ENCODE measurements at regions not wholly inside any gene's neighbourhood (a gene's known extent, or its start where the extent isn't known, plus 50 kb on each side); places are given as distances from the start of the nearest gene placed in this dataset.
"Not testable (repeated sequence)": the region's sequence is repeated elsewhere in the genome, so short reads cannot be mapped to it uniquely, and the experiment has no call there.

DNA sequence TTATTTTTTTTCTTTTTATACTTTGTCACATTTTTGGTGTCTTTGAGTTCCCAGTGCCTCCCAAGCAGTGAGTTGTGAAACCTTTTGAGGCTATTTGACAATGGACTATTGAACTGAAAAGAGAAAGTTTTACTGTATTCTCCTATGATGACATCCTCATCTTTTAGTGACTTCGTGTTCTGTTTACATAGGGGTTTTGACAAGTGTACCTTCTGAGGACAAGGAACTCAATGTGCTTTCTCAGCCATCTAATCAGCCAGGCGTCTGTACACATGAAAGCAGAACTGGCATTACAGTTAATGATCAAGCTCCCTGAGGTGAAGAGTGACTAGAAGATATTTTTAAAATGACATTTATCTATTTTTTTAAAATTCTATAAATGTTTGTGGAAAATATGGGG lies 175.5 kb downstream of the ANXA1 start:
- no peaks in the 10 kb centered on the region for H3K36me3 Mint-ChIP-seq
- no peak for DNase-seq (ENCODE audit: low spot score in 2 of 2, unreplicated experiment in 2 of 2)
- TF ChIP-seq, protein P1, sequence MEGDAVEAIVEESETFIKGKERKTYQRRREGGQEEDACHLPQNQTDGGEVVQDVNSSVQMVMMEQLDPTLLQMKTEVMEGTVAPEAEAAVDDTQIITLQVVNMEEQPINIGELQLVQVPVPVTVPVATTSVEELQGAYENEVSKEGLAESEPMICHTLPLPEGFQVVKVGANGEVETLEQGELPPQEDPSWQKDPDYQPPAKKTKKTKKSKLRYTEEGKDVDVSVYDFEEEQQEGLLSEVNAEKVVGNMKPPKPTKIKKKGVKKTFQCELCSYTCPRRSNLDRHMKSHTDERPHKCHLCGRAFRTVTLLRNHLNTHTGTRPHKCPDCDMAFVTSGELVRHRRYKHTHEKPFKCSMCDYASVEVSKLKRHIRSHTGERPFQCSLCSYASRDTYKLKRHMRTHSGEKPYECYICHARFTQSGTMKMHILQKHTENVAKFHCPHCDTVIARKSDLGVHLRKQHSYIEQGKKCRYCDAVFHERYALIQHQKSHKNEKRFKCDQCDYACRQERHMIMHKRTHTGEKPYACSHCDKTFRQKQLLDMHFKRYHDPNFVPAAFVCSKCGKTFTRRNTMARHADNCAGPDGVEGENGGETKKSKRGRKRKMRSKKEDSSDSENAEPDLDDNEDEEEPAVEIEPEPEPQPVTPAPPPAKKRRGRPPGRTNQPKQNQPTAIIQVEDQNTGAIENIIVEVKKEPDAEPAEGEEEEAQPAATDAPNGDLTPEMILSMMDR (IDR thresholded peaks at IDR 0.05; ENCODE audit: unreplicated experiment): no peak
- no peaks in the 10 kb centered on the region for H3K4me1 Mint-ChIP-seq
- H3K27me3 Mint-ChIP-seq (ENCODE audit: low read depth): no peaks in the 10 kb centered on the region
- H3K4me3 Mint-ChIP-seq: no peak overlapping the region
- peaks cover 7% of the 10 kb centered on the region for H3K9me3 Mint-ChIP-seq
- H3K27ac Mint-ChIP-seq: no peak overlapping the region

DNA sequence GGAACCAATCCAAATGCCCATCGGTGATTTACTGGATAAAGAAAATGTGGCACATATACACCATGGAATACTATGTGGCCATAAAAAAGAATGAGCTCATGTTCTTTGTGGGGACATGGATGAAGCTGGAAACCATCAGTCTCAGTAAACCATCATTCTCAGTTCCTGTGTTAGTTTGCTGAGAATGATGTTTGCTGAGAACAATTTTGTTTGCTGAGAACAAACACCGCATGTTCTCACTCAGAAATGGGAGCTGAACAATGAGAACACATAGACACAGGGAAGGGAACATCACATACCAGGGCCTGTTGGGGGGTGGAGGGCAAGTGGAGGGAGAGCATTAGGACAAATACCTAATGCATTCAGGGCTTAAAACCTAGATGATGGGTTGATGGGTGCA lies 185.5 kb downstream of the ANXA1 start:
- H3K4me3 Mint-ChIP-seq; H3K27ac Mint-ChIP-seq; H3K36me3 Mint-ChIP-seq; H3K27me3 Mint-ChIP-seq (ENCODE audit: low read depth); H3K4me1 Mint-ChIP-seq; H3K9me3 Mint-ChIP-seq; DNase-seq (ENCODE audit: low spot score in 2 of 2, unreplicated experiment in 2 of 2): not testable (repeated sequence)

- Mint-ChIP-seq H3K36me3 (no peaks in the 10 kb centered on the region), H3K9me3 (no peaks in the 10 kb centered on the region), H3K4me1 (no peaks in the 10 kb centered on the region), H3K4me3 (no peak overlapping the region), H3K27ac (no peak overlapping the region), H3K27me3 (ENCODE audit: low read depth) (peaks cover 12% of the 10 kb centered on the region)
- no peak for DNase-seq (ENCODE audit: low spot score in 2 of 2, unreplicated experiment in 2 of 2)
- TF ChIP-seq, protein P1 (IDR thresholded peaks at IDR 0.05; ENCODE audit: unreplicated experiment): no peak
These were observed 192.4 kb downstream of the ANXA1 start for GRCh38 chr9:73344060-73344459.

DNA sequence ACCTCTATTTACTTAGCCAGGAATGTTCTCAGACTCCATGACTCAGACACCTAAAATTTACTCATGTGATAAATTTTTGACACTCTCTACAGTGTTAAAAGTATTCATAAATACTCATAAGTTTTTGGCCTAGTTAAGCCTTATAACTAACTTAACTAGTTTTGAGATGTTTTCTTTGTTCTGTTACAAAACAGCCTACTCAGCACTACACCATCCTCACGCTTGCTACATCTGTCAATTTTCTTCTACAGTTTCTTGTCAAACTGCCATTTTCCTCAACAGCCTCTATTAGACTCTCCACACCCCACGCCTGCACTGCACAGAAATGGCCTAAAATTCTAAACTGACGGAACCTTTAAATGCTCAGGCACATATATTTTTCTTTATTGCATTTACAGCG lies 195.5 kb downstream of the ANXA1 start:
- H3K4me1 Mint-ChIP-seq: no peaks in the 10 kb centered on the region
- TF ChIP-seq, protein P1 (IDR thresholded peaks at IDR 0.05; ENCODE audit: unreplicated experiment): no peak
- no peak overlapping the region for H3K27ac Mint-ChIP-seq
- peaks cover 12% of the 10 kb centered on the region for H3K27me3 Mint-ChIP-seq (ENCODE audit: low read depth)
- no peaks in the 10 kb centered on the region for H3K36me3 Mint-ChIP-seq
- no peak for DNase-seq (ENCODE audit: low spot score in 2 of 2, unreplicated experiment in 2 of 2)
- no peak overlapping the region for H3K4me3 Mint-ChIP-seq
- no peaks in the 10 kb centered on the region for H3K9me3 Mint-ChIP-seq

- DNase-seq (ENCODE audit: low spot score in 2 of 2, unreplicated experiment in 2 of 2): no peak
- no peaks in the 10 kb centered on the region for H3K9me3 Mint-ChIP-seq
- peaks cover 14% of the 10 kb centered on the region for H3K27me3 Mint-ChIP-seq (ENCODE audit: low read depth)
- H3K27ac Mint-ChIP-seq: no peak overlapping the region
- no peak overlapping the region for H3K4me3 Mint-ChIP-seq
- no peaks in the 10 kb centered on the region for H3K36me3 Mint-ChIP-seq
- H3K4me1 Mint-ChIP-seq: no peaks in the 10 kb centered on the region
- TF ChIP-seq, protein P1 (IDR thresholded peaks at IDR 0.05; ENCODE audit: unreplicated experiment): no peak
These were observed 196.1 kb downstream of the ANXA1 start for GRCh38 chr9:73347720-73348119.

GRCh38 chr9:73348471-73348870 lies 196.8 kb downstream of the ANXA1 start:
- TF ChIP-seq, protein P1 (IDR thresholded peaks at IDR 0.05; ENCODE audit: unreplicated experiment): no peak
- Mint-ChIP-seq H3K27ac (no peak overlapping the region), H3K4me3 (no peak overlapping the region), H3K4me1 (no peaks in the 10 kb centered on the region), H3K36me3 (no peaks in the 10 kb centered on the region), H3K27me3 (ENCODE audit: low read depth) (peaks cover 7% of the 10 kb centered on the region), H3K9me3 (no peaks in the 10 kb centered on the region)
- DNase-seq (ENCODE audit: low spot score in 2 of 2, unreplicated experiment in 2 of 2): no peak
